ENCODE measurements at regions not wholly inside any gene's neighbourhood (a gene's known extent, or its start where the extent isn't known, plus 50 kb on each side); places are given as distances from the start of the nearest gene placed in this dataset.
"Not testable (repeated sequence)": the region's sequence is repeated elsewhere in the genome, so short reads cannot be mapped to it uniquely, and the experiment has no call there.

DNA sequence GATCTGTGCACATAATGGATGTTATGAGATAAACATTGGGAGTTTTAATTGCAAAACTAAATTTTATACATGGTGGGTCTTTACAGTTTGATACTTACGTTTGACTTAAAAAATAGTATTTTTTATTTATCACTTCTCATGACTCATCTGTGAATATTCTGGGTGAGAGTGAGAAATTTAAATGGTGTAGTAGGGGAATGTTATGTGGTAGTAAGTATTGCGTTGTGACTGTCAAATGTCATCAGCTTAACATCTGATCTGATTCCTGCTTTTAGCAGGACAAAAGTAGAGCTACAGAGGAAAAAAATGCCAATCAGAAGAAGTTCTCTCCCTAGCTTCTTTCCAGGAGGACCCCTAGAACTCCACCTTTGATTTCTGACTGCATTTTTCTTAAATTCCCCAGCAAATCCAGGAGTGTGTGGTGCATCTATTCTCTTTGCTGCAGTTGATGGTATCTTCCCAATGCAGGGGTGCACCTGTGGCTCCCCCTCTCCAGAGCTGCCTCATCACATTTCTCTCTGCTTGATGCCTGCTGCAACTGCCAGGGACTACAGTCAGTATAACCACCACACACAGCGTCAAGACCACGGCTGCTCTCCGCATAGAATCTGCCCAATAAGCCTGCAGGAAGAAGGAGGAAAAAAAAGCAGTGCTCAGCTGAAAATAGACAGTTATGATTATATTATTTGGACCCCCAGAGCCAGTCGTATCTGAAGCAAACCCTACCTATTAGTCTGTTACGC lies 151.3 kb upstream of the THUMPD2 start:
- FAIRE-seq (no peak), DNase-seq (ENCODE audit: low spot score) (no peak)

DNA sequence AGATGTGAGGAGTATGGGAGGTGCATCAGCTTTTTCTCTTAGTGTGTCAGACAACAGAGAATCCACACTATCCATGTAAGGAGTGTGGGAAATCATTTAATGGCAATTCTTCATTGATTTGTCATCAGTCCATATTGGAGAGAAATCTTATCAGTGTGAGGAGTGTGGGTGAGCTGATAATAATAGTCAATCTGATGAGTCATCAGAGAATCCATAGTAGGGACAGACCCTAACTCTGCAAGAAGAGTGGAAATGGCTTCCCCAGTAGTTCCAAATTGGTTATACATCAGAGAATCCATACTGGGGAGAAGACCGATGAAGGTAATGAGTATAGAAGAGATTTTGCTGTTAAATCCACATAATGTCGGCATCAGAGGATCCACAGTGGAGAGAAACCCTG lies 150.5 kb upstream of the THUMPD2 start:
- FAIRE-seq (no peak), DNase-seq (ENCODE audit: low spot score) (no peak)

DNA sequence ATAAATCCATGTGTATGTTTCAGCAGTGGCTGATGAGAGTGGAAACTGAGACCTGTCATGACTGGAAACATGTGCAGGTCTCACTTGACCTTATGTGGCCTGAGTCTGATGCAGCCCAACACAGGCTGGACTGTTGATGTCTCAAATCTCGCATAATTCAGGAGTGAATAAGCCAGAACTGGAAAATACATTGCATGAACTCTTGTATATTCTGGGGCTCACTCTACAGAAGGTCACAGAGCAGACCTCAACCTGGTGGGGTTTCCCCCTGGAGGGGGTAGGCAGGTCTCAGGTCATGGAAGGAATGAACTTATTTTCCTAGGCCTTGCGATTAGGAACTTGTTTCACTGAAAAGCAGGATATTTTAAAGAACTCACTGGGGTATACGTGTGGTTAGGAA lies 146.3 kb upstream of the THUMPD2 start:
- no peak for DNase-seq (ENCODE audit: low spot score)
- FAIRE-seq: no peak

DNA sequence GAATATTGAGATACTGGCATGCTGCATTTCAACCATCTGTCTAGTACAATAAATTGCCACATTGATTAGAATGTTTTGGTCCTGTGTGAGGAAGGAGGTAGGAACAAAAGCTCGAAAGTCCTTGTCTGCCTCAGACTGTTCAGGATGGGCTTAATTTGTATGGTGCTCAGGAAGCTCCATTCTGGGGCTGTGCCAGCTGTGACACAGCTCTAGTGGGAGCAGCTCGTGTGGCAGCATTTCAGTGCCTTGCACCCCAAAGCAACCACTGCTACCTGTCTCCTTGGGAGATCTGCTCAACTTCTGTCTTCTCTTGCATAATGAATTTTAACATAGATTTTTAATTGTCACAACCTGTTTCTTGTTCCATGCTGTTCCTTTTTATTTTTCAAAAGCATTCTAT lies 144.4 kb upstream of the THUMPD2 start:
- DNase-seq (ENCODE audit: low spot score): no peak
- FAIRE-seq: no peak

DNA sequence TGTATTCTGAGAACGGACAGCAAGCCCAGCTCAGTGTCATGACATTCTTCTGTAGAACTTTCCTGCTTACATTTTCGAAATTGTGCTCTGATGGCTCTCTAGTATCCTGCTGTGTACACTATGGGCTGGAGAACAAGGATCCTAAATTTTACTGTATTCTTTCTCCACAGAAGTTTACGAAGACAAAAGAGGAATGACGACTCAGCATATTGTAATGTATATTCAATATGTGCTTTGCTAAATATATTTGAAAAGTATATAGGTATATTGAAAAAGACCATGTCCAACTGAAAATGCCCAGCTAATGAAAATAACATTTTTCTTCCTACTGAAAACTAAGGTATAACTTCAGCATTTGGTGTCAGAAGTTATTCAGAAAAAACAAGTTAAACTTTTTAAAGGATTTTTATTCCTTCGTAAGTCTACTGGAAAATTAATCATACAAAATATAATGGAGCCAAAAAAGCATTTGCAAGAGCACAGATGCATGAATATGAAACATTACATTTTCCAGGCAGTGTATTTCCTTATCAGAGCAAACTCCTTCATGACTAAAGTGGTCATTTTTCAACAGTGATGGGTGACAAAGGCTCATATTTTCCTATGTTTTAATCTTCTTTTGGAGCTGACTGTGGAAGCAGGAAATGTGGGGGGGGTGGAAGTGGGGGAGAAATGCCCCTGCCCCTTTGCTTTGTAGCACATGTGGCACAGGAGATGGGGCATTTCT lies 143.8 kb upstream of the THUMPD2 start:
- FAIRE-seq (no peak), DNase-seq (ENCODE audit: low spot score) (no peak)

DNA sequence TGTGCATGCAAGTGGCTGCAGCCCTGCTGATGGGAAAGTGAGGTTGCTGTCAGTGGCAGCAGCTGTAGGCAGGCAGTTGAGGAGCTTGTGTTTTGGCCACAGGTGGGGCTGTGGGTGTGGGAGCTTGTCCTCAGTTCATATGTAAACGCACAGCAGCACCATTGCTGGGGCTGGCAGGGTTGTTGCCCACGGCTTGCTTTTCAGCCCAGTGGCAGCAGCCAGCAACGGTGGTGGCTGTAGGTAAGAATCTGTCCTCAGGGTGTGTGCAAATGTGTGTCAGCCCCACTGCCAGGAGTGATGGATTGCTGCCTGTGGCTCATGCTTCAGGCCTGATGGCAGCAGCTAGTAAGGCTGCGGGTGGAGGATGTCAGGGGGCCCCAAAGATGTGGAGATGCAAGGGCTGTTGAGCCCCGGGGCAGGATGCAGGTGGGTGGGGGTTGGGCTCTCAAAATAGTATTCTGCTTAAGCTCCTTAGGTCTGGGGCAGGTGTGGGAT lies 141.3 kb upstream of the THUMPD2 start:
- no peak for DNase-seq (ENCODE audit: low spot score)
- no peak for FAIRE-seq

DNA sequence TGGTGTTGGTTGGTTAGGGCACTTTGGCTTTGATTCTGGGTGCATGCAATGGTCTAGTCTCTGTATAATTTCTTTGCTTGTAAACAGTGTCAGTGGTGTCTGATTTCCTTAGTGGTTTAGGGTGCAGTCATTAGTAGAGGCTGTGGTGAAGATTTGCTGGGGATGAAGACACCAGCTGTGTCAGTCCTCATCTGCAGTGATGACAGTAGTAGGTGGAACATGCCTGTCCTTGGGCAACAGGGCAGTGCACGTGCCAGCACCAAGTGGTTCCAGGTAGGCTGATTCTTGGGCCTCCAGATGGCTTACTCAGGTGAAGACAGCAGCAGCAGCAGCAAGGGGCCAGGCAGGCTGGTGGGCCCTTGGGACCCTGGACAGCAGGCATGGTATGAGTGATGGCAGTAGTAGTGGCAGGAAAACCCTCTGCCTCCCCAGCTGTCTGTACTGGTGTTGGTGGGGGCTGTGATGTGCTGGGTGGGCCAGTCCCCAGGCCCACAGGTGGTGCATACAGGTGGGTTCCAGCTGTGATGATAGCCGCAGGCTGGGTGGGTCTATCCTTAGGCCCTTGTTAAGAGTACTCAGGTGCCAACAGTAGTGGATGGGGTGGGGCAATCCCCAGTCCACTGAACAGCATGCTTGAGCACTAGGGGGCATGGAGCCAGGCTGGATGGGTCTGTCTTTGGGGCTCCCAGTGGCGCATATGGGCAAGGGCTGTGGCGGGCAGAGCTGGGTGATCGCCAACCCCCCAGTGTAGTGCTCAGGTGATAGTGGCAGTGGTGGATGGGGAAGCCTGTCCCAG lies 140.7 kb upstream of the THUMPD2 start:
- no peak for FAIRE-seq
- DNase-seq (ENCODE audit: low spot score): no peak

DNA sequence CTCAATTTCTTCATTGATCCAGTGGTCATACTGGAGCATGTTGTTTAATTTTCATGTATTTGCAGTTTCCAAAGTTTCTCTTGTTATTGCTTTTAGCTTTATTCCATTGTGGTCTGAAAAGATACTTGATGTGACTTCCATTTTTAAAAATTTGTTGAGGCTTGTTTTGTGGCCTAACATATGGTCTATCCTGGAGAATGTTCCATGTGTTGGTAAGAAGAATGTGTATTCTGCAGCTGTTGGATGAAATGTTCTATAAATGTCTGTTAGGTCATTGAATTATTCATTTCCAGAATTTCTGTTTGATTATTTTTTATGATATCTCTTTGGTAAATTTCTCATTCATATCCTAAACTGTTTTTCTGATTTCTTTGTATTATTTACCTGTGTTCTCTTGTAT lies 139.8 kb upstream of the THUMPD2 start:
- no peak for FAIRE-seq
- no peak for DNase-seq (ENCODE audit: low spot score)

DNA sequence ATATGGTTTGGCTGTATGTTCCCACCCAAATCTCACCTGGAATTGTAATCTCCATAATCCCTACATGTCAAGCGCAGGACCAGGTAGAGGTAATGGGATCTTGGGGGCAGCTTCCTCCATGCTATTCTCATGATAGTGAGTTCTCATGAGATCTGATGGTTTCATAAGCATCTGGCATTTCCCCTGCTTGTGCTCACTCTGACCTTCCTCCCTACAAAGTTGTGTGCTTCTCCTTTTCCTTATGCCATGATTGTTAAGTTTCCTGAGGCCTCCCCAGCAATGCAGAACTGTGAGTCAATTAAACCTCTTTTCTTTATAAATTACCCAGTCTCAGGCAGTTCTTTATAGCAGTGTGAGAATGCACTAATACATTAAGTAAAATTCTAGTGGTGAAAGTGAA lies 138.3 kb upstream of the THUMPD2 start:
- not testable (repeated sequence) for DNase-seq (ENCODE audit: low spot score); FAIRE-seq

DNA sequence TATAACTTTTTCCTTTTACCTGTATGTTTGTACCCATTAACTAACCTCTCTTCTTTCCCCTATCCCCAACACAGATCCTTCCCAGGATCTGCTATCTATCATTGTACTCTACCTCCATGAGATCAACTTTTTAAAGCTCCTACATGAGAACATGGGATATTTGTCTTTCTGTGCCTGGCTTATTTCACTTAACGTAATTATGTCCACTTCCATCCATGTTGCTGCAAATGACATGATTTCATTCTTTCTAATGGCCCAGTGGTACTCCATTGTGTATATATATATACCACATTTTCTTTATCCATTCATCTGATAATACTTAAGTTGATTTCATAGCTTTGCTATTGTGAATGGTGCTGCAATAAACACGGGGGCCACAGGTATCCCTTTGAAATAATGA lies 135.9 kb upstream of the THUMPD2 start:
- no peak for DNase-seq (ENCODE audit: low spot score)
- FAIRE-seq: no peak

DNA sequence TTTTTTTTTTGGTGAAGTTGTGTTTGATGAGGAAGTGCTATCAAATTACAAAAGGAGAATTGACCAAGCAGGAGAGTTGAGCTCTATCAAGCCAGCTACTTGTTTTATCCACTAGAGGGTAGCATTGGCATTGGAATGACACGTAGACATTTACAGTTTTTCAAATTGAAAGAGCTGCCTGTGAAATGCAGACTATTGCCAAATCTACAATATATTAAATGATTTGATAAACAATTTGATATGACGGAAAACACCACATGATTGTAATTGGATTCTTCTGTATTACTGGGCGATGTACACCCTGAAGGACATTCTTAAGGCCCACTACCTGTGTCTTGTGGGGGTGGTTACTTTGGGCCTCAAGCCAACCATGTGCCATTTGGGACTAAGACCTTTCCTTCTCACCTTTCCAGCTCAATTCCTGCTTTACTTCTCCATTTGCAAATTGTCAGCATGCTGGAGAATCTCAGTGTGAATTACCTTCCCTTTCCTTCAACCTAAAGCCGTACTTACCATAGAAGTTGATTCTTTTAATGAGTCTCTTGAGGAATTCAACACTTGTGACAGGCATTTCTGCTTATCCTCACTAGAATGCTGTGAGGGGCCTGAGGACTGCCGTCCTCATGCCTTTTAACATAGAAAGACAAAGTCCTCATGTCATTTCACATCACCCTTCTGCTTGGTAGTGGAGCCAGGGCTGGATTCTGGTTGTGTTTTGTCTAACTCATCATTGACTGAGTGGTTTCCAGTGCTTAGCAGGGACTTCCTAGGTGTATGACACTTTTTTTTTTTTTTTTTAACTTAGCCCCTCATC lies 134.8 kb upstream of the THUMPD2 start:
- DNase-seq (ENCODE audit: low spot score) (peak; percentile 57), FAIRE-seq (peak; percentile 5)

DNA sequence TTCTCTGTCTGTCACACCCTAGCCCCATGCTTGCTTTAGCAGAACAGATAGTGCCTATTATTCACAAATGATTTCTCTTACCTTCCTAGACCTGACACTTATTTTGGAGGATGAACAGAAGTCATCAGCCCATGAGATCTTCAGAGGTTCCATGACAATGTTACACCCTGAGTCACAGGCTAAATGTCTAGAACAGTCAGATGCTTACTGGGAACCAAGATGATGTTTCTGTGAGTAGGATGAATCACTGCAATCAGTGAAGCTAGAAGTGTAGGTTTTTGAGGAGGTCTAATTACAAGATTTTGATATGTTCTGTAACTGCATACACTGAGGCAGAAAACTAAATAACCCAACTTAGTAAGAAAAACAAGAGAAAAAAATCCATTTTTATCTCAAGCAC lies 123.0 kb upstream of the THUMPD2 start:
- FAIRE-seq (no peak), DNase-seq (ENCODE audit: low spot score) (no peak)

DNA sequence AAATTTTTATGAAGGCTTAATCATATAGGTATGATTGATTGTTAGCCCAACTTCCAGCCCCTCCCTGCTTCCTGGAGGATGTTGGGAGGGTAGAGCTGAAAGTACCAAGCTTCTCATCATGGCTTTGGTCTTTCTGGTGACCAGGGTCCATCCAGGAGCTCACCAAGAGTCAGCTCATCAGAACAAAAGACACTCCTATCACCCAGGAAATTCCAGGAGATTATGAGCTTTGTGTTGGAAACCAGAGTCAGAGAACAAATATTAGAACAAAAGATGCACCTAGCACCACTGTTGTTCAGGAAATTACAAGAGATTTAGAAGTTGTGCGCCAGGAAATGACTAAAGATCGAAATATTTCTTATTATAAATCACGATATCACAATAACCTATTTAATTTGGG lies 119.9 kb upstream of the THUMPD2 start:
- DNase-seq (ENCODE audit: low spot score) (no peak), FAIRE-seq (no peak)

DNA sequence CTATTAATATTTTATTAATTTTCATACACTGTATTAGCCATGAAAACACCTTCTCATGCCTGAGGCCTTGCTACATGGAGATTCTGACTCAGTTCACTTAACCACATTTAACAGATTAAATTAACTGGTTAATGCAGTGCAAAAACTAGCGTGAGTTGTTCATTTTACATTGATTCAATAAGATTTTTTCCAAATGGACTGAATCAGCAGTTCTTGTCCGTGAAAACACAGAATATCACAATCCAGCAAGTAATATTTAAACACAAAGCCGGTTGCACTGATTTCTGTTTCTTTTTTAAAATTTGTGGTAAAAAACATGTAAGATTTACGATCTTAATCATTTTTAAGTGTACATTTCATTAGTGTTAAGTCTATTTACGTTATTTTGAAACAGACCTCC lies 118.2 kb upstream of the THUMPD2 start:
- DNase-seq (ENCODE audit: low spot score): no peak
- FAIRE-seq: no peak

DNA sequence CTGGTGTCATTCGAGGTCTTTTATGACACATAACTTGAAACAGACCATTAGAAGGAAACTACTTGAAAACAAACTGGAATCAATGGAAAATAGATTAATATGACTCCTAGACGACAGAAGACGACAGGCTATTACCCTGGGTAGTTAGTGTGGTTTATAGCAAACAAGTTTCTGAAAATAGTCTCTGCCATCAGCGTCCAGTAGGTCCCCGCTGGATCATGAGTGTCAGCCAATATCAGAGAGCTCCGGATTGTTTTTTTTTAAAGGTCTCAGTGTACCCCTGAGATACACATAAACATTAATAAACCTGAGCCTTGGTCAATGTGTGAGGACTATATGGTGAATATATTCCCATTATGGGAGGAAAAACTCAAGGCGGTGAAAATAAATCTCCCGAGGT lies 115.0 kb upstream of the THUMPD2 start:
- DNase-seq (ENCODE audit: low spot score) (no peak), FAIRE-seq (no peak)

DNA sequence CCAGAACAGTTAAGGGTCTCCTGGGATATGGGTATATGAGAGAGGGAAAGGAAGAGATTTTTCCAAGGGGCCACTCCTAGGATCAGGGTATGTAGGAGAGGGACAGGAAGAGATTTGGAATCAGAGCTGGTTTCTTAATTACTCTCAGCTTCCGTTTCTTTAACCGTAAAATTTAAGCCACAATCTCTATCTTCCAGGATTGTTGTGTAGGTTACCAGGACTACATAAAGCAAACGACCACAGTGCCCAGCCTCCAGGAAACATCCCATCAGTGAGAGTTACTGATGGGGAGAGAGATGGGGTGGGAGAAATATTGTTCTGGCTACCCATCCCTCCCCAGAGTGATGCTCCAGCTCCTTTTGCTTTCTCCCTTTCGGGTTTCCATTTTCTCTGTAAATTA lies 114.6 kb upstream of the THUMPD2 start:
- FAIRE-seq: no peak
- no peak for DNase-seq (ENCODE audit: low spot score)

DNA sequence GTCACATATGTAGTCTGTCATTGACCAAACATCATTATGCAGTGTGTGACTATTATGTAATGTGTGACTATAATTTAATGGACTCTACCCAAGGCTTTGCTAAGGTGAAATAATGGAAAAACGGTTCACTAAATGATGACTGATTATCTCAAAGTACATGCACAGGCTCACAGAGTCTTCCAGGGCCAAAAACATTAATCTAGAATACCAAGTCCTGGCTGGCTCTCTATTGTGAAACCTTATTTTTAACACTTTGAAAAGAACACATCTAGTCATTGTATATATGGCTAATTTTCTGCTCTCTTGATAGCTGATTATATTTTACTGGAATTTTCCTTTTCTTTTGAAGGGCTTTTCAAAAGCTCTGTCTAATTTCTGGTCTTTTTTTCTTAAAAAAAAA lies 102.9 kb upstream of the THUMPD2 start:
- FAIRE-seq: no peak
- DNase-seq (ENCODE audit: low spot score): no peak

DNA sequence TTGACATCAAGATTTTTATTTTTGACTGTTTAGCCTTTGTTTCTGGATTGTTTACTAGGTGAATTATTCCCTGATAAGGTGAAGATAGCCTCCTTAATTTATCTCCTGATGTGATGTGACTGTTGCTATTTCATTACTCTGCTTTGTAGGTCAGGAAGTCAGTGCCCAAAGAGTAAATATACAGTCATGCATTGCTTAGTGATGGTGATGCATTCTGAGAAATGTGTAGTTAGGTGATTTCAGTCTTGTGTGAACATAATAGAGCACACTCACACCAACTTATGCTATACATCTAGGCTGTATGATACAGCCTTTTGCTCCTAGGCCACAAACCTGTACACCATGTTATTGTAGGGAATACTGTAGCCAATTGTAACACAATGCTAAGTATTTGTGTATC lies 102.4 kb upstream of the THUMPD2 start:
- DNase-seq (ENCODE audit: low spot score): no peak

DNA sequence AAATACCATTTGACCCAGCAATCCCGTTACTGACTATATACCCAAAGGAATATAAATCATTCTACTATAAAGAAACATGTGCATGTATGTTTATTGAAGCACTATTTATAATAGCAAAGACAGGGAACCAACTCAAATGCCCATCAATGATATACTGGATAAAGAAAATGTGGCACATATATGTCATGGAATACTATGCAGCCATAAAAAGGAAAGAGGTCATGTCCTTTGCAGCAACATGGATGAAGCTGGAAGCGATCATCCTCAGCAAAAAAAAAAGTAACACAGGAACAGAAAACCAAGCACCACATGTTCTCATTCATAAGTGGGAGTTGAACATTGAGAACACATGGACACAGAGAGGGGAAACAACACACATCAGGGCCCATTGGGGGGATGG lies 99.9 kb upstream of the THUMPD2 start:
- not testable (repeated sequence) for DNase-seq (ENCODE audit: low spot score)
- peak; percentile 86 for FAIRE-seq

More for the DNA sequence above, 102.4 kb upstream of the THUMPD2 start:
- peak; percentile 55 for FAIRE-seq

DNA sequence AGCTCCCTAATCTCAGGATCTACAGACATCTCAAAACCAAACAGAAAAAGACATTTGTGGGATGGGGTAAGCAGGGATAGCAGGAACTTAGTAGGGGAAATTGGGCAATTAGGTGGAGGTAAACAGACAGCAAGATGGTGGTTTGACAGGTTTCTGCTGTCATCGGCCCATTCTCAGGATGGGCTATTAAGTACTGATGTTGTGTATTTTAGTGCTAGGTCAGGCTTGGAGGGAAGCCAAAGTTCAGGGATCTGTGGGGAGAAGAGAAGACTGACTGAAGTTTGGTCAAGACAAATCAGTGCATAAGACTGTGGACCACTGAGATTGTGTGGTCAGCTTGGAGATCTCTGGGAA lies 96.8 kb upstream of the THUMPD2 start:
- DNase-seq (ENCODE audit: low spot score) (no peak), FAIRE-seq (peak; percentile 27)

DNA sequence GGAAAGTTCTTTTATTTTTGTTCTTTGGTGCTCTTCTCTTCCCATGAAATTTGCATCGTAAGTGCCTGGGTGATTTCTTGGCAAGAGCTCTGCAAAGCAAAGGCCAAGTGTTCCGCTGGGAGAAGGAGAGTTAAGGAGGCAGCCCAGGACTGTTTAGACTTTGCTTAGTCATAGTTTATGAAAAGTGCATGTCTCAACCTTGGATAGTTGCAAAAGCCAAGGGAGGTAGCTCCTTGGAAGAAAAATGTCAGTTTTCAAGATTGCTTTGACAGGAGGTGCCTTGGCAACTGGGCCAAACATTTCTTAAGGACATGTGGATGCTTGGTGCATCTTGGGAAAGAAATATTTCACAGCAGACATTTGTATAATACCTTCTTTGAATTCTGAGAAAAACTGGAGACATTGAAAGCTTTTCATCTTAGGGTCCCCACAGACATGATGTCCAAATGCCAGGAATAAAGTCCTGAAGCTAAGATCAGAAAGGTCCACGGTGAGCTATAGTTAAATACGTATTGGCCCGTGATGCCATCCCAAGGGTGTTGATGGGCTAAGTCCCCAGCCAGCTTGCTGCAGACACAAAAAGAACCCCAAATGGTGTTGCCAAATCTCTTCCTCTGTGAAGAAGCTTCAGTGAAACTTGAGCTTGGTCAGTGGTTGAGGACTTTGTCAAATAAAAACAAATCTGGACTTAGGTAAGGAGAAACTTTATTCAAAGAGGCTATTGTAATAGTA lies 96.3 kb upstream of the THUMPD2 start:
- FAIRE-seq (no peak), DNase-seq (ENCODE audit: low spot score) (peak; percentile 34)

Data from urothelium cell line (cell line).